Osteocyte (in vitro differentiated cells): ENCODE measurements at regions not wholly inside any gene's neighbourhood (a gene's known extent, or its start where the extent isn't known, plus 50 kb on each side); places are given as distances from the start of the nearest gene placed in this dataset.

ENCODE experiments used
- DNase-seq: peaks from one replicate; pipeline ENCODE4 v3.0.0; 2021; ENCODE audit warnings: mixed read lengths; ENCODE audit not compliant: unreplicated experiment; ENCODE audit errors: extremely low spot score
- H3K27ac Mint-ChIP-seq: one replicate; pipeline ENCODE4 v1.8.0; 2021; ENCODE audit warnings: mild to moderate bottlenecking, mixed read lengths; ENCODE audit not compliant: unreplicated experiment
- H3K27me3 Mint-ChIP-seq: one replicate; pipeline ENCODE4 v1.8.0; 2021; ENCODE audit warnings: mixed read lengths; ENCODE audit not compliant: unreplicated experiment
- H3K36me3 Mint-ChIP-seq: one replicate; pipeline ENCODE4 v1.8.0; 2021; ENCODE audit warnings: mixed read lengths; ENCODE audit not compliant: unreplicated experiment
- H3K4me1 Mint-ChIP-seq: one replicate; pipeline ENCODE4 v1.8.0; 2021; ENCODE audit warnings: mixed read lengths; ENCODE audit not compliant: unreplicated experiment
- H3K4me3 Mint-ChIP-seq: one replicate; pipeline ENCODE4 v1.8.0; 2021; ENCODE audit warnings: mild to moderate bottlenecking, moderate library complexity, mixed read lengths; ENCODE audit not compliant: unreplicated experiment
- H3K9me3 Mint-ChIP-seq: one replicate; pipeline ENCODE4 v1.8.0; 2021; ENCODE audit warnings: mixed read lengths; ENCODE audit not compliant: unreplicated experiment
- CTCF ChIP-seq: fragments of 200-600 bp; sonication (generic); IDR thresholded peaks from 2 replicates; pipeline ENCODE4 v1.5.0; 2021; ENCODE audit warnings: antibody characterized with exemption, mild to moderate bottlenecking, moderate library complexity

GRCh38 chr1:91584309-91584708 is 83.7 kb downstream of the CDC7 start:
- Mint-ChIP-seq H3K4me1 (peaks cover 16% of the 10 kb centered on the region), H3K4me3 (no peak overlapping the region), H3K27me3 (no peaks in the 10 kb centered on the region), H3K27ac (no peak overlapping the region), H3K9me3 (no peaks in the 10 kb centered on the region), H3K36me3 (no peaks in the 10 kb centered on the region)
- TF ChIP-seq CTCF: no peak
- DNase-seq: no peak

DNA sequence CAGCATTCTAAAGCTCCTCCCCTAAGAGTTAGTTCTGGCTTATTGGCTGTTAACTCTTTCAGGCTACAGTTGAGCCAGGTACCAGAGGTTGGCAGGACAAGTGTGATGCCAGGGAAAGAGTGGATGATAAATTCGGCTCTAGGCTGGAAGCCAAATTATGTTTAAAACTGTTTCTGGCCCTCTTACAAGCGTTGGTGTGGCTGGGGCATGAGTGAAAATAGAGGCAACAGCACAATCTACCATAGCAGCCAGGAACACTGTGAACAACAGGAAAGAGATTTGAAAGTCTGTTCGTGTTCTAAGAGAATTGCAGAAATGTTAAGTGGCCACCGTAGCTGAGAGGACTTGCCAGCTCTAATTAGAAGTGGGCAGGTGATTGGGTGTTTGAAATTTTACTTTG is 84.2 kb downstream of the CDC7 start:
- Mint-ChIP-seq H3K4me3 (no peak overlapping the region), H3K36me3 (no peaks in the 10 kb centered on the region), H3K27me3 (no peaks in the 10 kb centered on the region), H3K27ac (no peak overlapping the region), H3K4me1 (peaks cover 18% of the 10 kb centered on the region), H3K9me3 (no peaks in the 10 kb centered on the region)
- TF ChIP-seq CTCF: no peak
- no peak for DNase-seq

- Mint-ChIP-seq H3K4me3 (no peak overlapping the region), H3K36me3 (no peaks in the 10 kb centered on the region), H3K27ac (no peak overlapping the region), H3K4me1 (peaks cover 16% of the 10 kb centered on the region), H3K27me3 (no peaks in the 10 kb centered on the region), H3K9me3 (no peaks in the 10 kb centered on the region)
- no peak for DNase-seq
- no peak for TF ChIP-seq CTCF
Measured at GRCh38 chr1:91585502-91585901, 84.9 kb downstream of the CDC7 start.

- no peaks in the 10 kb centered on the region for H3K9me3 Mint-ChIP-seq
- no peaks in the 10 kb centered on the region for H3K27me3 Mint-ChIP-seq
- H3K27ac Mint-ChIP-seq: no peak overlapping the region
- peaks cover 16% of the 10 kb centered on the region for H3K4me1 Mint-ChIP-seq
- no peak for DNase-seq
- H3K36me3 Mint-ChIP-seq: no peaks in the 10 kb centered on the region
- no peak overlapping the region for H3K4me3 Mint-ChIP-seq
- no peak for TF ChIP-seq CTCF
Measured at GRCh38 chr1:91585982-91586381, 85.3 kb downstream of the CDC7 start.

- no peak for TF ChIP-seq CTCF
- Mint-ChIP-seq H3K4me1 (peaks cover 5% of the 10 kb centered on the region), H3K27me3 (no peaks in the 10 kb centered on the region), H3K9me3 (no peaks in the 10 kb centered on the region), H3K27ac (no peak overlapping the region), H3K36me3 (no peaks in the 10 kb centered on the region), H3K4me3 (no peak overlapping the region)
- DNase-seq: no peak
Measured at GRCh38 chr1:91589437-91589836, 88.8 kb downstream of the CDC7 start.
